ENCODE measurements at regions not wholly inside any gene's neighbourhood (a gene's known extent, or its start where the extent isn't known, plus 50 kb on each side); places are given as distances from the start of the nearest gene placed in this dataset.
A peak's percentile ranks its signal among the peaks of the same experiment; 100 is the strongest.

DNA sequence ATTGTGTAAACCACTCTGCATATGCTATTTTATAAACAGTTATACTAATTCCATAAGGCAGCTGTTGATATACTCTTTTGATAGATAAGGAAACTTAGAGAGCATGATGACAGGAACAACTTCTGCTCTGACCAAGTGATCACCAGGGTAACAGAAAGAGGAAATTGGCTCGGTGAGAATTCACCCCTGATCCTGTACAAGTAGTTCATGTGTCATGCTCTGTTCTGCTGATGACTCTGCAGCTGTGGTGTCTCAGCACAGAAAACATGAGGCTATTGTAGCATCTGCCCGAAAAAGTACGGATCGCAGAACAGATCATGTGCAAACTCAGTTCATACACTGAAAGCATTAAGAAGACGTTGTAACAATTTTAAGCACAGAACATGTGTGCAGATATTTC, 345.0 kb downstream of the LRIG3 start:
- DNase-seq (ENCODE audit: extremely low read depth in 1 of 11, low read depth in 9 of 11, low spot score in 4 of 11) = peak in 1 of 11 donors; percentile 10

DNA sequence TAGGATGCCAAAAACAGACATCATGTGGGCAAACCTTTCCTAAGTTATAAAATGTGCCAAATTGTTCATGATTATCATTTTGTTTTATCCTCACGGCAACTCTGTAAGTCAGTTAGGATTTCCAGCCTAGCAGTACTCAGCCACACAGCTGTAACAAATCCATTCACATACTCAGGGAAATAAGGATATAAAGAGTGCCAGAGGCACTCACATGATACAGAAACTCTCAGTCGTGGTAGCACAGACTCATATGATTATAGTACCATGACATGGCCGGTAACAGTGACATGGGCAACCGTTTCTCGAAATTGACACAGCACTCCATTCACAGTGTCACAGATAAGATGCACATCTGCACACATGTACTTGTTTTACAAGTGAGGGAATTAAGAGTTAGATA, 344.2 kb downstream of the LRIG3 start:
- DNase-seq (ENCODE audit: extremely low read depth in 1 of 11, low read depth in 9 of 11, low spot score in 4 of 11) = no peak

DNA sequence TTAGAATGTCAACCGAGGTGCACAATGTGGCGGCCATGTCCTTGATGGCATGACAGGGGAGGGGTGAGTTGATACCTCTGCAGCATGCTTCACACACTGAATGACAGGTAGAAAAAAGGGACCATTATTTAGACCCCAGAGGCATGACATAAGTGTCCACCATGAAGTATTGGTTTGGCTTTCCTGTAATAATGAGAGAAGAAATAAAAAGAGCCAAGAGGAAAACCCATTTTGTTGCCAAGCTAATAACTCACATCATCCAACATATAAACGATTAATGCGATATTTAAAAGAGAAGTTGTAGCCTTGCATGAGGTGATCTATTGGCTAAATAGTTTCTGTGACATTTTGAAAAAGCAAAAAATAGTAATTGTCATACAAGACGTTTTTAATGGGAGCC, 343.4 kb downstream of the LRIG3 start:
- peak in 2 of 11 donors; percentile 41 to 46 for DNase-seq (ENCODE audit: extremely low read depth in 1 of 11, low read depth in 9 of 11, low spot score in 4 of 11)

DNA sequence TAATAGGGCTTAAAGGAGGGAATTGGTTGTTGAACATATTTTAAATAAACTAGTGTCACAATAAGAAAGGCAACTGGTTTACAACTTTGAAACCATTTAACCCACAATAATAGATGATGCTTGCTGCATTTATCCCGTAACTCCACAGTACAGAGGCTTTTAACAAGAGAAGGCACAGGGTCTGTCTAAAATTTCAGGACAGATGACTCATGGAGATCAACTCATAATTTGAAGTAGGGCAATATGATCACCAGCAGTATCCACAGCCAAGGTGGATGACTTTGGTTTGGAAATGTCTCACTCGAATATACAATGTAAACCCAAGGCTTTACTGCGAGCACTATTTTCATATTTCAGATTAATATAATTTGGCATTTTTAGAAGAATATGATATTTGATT, 340.2 kb downstream of the LRIG3 start:
- no peak for DNase-seq (ENCODE audit: extremely low read depth in 1 of 11, low read depth in 9 of 11, low spot score in 4 of 11)

DNA sequence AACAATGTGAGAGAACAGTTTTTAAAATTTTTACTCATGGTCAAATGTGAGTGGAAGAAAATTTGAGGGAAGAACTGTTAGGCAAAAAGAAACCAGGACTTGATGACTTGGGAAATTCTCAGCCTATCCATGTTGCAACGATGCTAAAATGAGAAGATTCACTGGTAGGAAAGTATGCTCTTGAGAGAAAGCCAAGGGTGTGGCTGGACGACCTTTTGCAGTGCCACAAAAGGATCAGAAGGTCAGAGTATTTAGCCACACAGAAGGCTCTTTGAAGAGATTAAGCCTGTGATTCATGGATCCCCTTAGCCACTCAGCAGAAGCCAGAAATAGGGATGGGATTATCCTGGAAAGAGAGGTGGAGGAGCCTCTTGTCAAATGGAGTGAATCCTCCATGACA, 336.8 kb downstream of the LRIG3 start:
- no peak for DNase-seq (ENCODE audit: extremely low read depth in 1 of 11, low read depth in 9 of 11, low spot score in 4 of 11)

DNA sequence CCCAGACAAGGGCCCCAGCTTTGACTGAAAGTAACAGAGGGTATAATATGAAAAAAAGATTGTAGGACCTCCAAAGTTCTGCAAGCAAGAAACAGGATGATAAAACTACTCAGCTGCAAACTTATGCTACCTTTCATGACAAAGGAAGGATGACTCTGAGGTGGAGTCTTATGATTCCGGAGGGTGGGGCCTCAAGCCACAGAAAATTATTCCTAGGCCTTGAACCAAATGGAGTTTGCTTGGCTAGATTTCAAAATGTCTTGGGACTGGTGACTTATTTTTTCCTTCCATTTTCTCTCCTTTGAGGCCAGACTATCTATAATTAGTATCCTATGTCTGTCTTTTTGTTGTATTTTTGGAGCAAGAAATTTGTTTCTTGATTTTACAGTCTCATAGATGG, 336.4 kb downstream of the LRIG3 start:
- DNase-seq (ENCODE audit: extremely low read depth in 1 of 11, low read depth in 9 of 11, low spot score in 4 of 11) = no peak

DNA sequence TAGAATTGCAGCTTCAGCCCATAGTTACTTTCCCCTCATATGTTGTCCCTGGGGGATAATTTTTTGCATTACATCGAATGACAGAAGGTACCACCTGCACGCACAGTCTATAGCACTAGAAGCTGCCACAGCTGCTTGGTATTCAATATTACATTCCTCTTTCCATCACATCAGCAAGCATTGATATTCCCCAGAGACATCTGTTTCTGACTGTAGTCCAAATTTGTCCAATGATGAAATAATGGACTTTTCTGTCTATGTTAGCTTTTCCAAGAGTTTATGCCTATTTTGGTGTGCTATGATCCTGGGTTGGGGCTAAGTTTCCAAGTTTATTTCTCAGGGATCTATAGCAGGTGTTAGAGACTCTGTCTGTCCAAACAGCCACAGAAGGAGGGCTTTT, 335.4 kb downstream of the LRIG3 start:
- no peak for DNase-seq (ENCODE audit: extremely low read depth in 1 of 11, low read depth in 9 of 11, low spot score in 4 of 11)

DNA sequence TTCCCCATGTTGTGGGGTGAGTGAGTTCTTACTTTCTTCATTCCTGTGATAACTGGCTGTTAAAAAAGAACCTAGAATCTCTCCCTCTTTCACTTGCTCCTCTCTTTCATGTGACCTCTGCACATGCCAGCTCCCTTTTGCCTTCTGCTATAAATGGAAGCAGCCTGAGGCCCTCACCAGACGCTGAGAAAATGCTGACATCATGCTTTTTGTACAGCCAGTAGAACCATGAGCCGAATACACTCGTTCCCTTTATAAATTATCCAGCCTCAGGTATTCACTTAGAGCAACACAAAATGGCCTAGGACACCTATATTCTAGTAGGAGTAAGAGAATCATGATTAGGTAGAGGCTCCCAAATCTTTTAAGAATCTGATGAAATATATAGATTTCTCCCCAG, 333.5 kb downstream of the LRIG3 start:
- DNase-seq (ENCODE audit: extremely low read depth in 1 of 11, low read depth in 9 of 11, low spot score in 4 of 11) = no peak

DNA sequence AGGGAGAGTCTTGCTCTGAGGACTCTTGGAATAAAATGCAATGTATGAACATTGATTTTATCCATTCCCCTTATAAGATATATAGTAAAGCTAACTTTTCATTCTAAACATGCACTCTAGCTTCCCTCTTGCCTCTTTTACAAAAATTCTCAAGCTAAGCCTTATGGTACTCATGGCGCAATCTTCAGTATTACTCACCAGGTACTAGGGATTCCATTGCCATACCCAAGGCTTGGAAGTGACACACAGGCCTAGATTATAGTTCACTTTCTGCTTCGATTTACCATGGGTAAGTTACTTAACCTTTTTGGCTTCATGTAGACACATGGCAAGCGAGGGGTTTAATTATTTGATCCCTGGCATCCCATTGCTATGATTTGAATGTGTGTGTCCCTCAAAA, 331.5 kb downstream of the LRIG3 start:
- no peak for DNase-seq (ENCODE audit: extremely low read depth in 1 of 11, low read depth in 9 of 11, low spot score in 4 of 11)

DNA sequence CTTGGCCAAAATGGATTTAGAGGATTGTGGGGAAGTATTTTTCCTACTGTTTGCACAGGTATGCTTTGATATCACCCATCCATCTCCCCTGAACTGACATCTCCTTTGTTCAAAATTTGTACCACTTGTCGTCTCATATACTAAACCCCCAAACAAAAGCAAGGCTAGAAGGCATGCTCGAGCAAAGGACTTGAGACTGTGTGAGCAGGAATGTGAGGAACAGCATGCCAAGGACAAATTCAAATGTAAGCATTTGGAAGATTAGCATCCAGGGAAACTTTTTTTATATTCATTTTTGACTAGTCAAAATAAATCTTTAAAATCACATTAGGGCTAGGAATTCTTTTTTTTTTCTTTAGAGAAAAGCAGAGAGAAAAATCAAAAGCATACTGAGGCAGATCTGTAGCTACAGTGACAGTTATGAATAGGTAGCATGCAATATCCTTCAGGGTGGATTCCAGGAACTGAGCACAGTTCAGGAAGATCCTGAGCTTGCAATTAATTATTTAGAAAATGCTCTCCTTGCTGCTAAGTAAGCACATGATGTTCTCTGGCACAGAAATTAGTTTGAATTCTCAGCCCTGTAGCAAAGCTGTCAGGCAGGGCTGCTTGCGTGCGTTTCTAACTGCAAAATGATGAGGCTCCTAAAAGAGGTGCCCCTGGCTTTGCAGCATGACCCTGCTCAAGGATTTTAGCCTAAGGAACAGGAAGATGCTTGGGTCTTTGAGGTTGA, 327.7 kb downstream of the LRIG3 start:
- no peak for DNase-seq (ENCODE audit: extremely low read depth in 1 of 11, low read depth in 9 of 11, low spot score in 4 of 11)

DNA sequence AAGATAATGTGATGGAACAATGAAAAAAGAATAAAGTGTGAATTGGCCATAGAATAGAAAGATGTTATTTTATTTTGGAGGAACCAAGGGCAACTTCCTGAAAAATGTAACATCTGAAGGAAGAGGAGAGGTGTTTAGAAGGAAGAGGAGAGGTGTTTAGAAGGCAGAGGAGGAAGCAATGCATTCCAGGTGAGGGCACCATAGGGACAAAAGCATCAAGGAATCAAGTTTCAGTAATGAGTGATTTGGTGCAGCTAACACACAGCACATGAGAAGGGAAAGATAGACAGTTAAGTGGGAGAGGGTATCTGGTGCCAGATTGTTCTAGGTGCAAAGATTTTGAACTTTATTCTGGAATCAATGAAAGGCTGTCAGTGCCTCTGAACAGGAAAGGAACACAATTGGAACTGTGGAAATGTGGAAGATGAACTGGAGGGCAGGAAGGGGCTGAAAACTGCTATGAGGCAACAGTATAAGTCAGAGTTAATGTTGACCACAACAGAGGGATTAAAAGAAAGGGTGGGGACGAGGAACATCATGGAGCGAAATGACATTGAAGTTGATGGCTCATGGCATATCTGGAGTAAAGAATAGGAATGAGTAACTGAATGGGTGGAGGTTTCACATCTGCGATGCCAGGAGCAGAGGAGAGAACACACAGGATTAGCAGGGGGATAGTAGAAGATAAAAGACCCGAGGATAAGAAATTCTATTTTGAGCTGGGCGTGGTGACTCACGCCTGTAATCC, 326.6 kb downstream of the LRIG3 start:
- no peak for DNase-seq (ENCODE audit: extremely low read depth in 1 of 11, low read depth in 9 of 11, low spot score in 4 of 11)

DNA sequence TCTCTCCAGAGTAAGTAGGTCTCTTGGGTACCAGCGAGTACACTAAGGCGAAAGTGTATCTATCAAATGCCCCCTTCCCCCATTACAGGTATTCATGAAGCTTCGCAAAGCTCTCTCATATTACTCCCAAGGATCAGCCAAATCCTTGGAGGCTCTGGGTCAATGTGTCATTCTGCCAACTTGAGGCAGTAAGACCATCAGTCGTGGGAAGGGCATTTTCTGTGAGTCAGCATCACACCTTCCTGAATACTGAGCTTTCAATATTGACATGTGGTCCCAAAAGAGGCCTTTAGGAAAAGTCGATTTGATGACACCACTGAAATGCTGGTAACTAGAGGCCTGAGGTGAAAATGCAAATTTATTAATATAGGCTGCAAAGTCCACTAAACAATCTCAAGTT, 323.9 kb downstream of the LRIG3 start:
- DNase-seq (ENCODE audit: extremely low read depth in 1 of 11, low read depth in 9 of 11, low spot score in 4 of 11) = no peak

DNA sequence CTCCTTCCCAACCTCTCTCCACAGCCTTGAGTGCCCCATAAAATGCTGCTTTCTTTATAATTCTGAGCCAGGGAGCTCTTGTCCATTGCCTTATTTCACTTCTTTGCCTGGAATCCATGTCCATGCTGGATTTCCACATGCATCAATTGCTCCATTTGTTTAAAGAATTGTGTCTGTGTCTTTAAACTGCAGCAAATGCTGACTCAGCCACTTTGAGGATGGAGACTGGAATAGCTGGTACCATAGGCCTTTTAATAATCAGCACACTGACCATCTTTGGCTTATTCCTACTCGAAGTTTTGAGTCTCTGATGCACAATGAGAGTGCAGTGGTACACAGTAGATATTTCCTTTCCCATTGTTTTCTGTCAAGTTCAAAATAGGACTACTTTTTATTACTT, 318.8 kb downstream of the LRIG3 start:
- DNase-seq (ENCODE audit: extremely low read depth in 1 of 11, low read depth in 9 of 11, low spot score in 4 of 11) = no peak

DNA sequence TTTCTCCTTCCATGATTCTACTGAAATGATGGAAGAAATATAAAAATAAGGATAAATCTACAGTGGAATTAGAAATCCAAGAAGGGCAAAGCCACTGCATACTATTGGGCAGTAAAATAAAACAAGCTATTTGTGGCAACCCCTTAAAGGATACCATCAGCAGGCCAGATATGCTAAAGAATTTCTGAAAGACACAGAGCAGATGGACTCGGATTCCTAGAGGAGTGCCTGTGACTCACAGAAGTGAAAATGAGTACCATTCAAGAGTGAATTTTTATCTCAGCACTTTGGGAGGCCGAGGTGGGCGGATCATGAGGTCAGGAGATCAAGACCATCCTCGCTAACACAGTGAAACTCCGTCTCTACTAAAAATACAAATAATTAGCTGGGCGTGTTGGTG, 318.1 kb downstream of the LRIG3 start:
- DNase-seq (ENCODE audit: extremely low read depth in 1 of 11, low read depth in 9 of 11, low spot score in 4 of 11) = no peak

DNA sequence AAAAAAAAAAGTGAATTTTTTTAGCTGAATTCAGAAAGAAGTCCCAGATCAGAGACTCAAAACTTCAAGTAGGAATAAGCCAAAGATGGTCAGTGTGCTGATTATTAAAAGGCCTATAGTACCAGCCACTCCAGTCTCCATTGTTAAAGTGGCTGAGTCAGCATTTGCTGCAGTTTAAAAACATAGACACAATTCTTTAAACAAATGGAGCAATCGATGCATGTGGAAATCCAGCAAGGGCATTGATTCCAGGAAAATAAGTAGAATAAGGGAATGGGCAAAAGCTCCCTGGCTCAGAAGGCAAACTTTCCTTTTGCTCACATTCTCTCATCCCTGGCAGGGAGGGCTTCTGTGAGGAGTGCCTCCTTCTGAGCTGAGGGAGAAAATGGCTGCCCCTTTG, 317.6 kb downstream of the LRIG3 start:
- no peak for DNase-seq (ENCODE audit: extremely low read depth in 1 of 11, low read depth in 9 of 11, low spot score in 4 of 11)

DNA sequence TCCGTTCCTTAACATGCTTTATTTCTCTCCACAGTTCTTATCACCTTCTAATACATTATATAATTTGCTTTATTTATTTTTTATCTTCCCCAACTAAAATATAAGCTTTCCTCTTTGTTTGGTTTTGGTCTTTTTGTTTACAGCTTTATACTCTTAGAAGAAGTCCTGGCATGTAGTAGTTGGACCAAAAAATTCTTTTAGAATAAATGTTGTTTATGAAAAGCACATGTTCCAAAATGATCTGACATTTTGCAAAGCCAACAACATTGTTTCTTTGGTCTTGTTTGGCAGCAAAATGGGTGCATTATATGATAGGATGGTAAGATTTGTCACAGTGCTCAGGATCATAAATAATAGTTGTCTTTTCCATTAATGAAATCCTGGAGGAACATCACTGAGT, 312.5 kb downstream of the LRIG3 start:
- no peak for DNase-seq (ENCODE audit: extremely low read depth in 1 of 11, low read depth in 9 of 11, low spot score in 4 of 11)

DNA sequence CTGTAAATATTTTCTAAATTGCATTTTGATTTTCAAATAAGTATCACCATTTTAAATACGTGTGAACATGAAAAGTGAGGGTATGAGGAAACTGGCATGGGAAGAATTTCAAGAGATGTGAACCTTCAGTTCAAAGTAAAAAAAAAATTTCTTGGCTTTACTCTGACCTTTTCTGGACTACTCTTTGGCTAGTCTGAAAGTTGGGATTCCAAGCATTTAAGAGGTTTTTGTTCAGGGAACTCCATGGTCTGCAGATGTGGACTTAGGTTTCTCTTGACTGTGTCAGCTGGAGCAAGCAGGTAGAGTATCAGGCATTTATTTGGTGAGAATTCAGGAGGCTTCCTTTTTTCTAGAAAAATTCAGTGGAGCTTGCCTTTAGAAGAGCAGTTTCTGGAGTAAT, 311.6 kb downstream of the LRIG3 start:
- DNase-seq (ENCODE audit: extremely low read depth in 1 of 11, low read depth in 9 of 11, low spot score in 4 of 11) = no peak

DNA sequence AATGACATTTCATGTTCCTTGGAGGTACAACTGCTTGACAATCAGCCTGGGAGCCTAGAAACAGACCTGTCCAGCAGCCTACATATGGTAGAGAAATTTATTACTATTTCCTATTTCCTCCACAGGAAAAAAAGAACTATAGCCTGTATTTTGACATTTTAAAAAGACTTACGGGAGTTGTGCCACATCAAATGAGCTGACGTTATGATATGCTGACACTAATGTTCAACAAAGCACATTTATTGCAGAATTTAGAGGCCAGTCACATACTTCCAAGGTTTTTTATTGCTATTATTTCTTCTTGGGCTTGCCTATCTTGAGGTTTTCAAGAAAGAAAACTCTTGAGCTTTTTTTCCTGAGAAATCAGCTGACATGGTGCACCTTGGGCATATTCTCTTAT, 305.3 kb downstream of the LRIG3 start:
- DNase-seq (ENCODE audit: extremely low read depth in 1 of 11, low read depth in 9 of 11, low spot score in 4 of 11) = no peak

DNA sequence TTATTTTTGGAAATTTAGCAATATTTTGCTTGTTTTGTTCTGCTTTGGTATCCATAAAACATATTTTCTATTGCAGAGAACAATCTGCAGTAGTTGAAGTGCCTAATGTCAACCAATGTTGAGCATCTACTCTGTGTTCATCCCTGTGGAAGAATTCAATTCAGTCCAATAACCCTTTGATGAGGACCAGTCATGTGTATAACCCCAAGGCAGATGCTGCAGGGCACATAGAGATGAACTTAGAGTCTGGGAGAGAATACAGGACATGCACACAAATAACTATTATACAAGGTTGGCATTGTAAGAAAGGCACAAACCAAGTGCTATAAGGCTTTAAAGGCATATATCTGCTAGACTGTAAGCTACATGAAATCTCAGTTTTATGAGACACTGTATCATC, 304.7 kb downstream of the LRIG3 start:
- no peak for DNase-seq (ENCODE audit: extremely low read depth in 1 of 11, low read depth in 9 of 11, low spot score in 4 of 11)

DNA sequence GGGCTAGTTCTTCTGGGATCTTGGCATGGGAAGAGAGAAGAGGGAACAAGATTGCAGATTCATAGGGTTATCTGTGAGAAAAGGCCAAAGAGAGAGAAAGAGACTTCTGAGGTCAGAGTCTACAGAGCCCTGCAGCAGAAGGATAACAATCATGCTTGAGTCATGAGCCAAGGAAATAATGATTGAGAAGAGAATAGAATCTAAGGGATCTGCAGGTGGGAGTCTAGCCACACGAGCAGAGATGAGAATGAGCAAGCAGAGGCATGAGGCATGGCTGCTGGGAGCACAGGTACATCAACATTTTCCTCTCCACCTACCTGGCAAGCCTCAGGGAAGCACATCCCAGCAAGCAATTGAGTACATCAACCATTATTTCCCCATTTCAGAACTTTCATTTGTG, 303.7 kb downstream of the LRIG3 start:
- no peak for DNase-seq (ENCODE audit: extremely low read depth in 1 of 11, low read depth in 9 of 11, low spot score in 4 of 11)

DNA sequence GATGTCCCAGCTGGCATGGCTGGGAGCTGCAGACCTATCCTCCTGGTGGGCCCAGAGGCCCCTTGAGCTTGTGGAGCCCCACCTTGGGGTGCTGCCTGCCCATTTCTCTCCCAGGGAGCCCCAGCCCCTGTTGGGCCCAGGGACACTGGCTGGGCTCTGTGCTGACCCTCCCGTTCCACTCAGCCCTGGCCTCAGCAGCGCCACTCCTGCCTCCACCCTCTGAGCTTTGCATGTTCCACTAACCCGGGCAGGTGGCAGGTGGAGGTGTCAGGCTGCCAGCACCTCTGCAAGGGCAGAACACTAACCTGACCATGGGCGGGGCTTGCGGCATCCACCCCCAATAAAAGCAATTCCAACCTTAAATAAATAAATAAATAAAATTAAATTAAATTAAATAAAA, 299.2 kb downstream of the LRIG3 start:
- DNase-seq (ENCODE audit: extremely low read depth in 1 of 11, low read depth in 9 of 11, low spot score in 4 of 11) = no peak
